ENCODE measurements at regions not wholly inside any gene's neighbourhood (a gene's known extent, or its start where the extent isn't known, plus 50 kb on each side); places are given as distances from the start of the nearest gene placed in this dataset.

- no peak for TF ChIP-seq EZH2 (IDR thresholded peaks at IDR 0.05; ENCODE audit: borderline replicate concordance, low read depth, low read length, poor library complexity, severe bottlenecking)
- TF ChIP-seq, protein P1, sequence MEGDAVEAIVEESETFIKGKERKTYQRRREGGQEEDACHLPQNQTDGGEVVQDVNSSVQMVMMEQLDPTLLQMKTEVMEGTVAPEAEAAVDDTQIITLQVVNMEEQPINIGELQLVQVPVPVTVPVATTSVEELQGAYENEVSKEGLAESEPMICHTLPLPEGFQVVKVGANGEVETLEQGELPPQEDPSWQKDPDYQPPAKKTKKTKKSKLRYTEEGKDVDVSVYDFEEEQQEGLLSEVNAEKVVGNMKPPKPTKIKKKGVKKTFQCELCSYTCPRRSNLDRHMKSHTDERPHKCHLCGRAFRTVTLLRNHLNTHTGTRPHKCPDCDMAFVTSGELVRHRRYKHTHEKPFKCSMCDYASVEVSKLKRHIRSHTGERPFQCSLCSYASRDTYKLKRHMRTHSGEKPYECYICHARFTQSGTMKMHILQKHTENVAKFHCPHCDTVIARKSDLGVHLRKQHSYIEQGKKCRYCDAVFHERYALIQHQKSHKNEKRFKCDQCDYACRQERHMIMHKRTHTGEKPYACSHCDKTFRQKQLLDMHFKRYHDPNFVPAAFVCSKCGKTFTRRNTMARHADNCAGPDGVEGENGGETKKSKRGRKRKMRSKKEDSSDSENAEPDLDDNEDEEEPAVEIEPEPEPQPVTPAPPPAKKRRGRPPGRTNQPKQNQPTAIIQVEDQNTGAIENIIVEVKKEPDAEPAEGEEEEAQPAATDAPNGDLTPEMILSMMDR (conservative IDR thresholded peaks at IDR 0.05; ENCODE audit: low read depth, low read length), result no peak
Measured at GRCh38 chr13:57969951-57970350, 338.4 kb downstream of the PCDH17 start.

Measured in A673 (cell line).